ENCODE measurements at regions not wholly inside any gene's neighbourhood (a gene's known extent, or its start where the extent isn't known, plus 50 kb on each side); places are given as distances from the start of the nearest gene placed in this dataset.
A peak's percentile ranks its signal among the peaks of the same experiment; 100 is the strongest.
"Not testable (repeated sequence)": the region's sequence is repeated elsewhere in the genome, so short reads cannot be mapped to it uniquely, and the experiment has no call there.

DNA sequence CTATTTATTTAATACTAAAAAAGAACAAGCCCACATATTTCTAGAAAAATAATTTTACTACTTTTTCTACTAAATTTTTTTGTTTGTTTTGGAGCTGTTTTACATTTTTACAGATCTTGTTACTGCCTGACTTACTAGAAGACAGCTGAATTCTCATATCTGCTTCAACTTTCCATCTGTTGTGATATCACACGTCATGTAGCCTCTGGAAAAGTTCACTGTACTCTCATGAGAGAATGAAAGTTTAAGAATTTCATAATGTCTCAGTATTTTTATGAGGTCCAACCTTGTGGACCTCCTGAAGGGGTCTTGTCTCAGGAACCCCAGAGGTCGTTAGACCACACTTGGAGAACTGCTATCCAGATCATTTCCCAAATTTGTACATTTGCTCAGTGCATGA lies 81.7 kb upstream of the MTHFD1L start:
- DNase-seq = no peak
- H3K27ac ChIP-seq = no peak overlapping the region
- intact Hi-C loops (cut with DNase I) = no loop called here

DNA sequence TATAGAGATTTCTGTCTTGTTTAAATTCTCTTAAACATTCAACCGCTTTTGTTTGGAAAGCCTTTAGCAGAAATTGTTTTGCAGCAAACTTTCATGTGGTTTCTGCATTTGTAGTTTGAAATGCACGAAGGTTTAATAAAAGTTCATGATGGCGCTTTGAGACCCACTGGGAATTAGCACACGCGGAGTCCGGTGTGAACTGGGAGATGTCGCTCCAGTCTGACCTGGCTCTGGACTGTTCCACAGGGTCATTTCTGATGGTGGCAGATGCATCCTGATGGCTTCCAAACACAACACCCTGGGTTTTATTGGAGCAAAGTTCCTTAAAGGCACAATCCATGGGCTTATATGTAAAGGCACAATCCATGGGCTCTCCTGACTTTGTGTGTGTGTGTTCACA lies 78.1 kb upstream of the MTHFD1L start:
- 18 to 49% (median 25%) methylated on average over 7 of the region's 7 CpGs for WGBS, 3 donors
- no peak for DNase-seq
- H3K27ac ChIP-seq = peak overlapping the region in 1 of 2 donors; percentile 24

More for the DNA sequence above, 81.7 kb upstream of the MTHFD1L start:
- no peak overlapping the region for H3K4me3 ChIP-seq
- H3K9me3 ChIP-seq = no peaks in the 10 kb centered on the region
- no peaks in the 10 kb centered on the region for H3K27me3 ChIP-seq
- H3K36me3 ChIP-seq = no peaks in the 10 kb centered on the region
- peaks cover 3% of the 10 kb centered on the region for H3K4me1 ChIP-seq (ENCODE audit: insufficient read depth)
- TF ChIP-seq, protein P1, sequence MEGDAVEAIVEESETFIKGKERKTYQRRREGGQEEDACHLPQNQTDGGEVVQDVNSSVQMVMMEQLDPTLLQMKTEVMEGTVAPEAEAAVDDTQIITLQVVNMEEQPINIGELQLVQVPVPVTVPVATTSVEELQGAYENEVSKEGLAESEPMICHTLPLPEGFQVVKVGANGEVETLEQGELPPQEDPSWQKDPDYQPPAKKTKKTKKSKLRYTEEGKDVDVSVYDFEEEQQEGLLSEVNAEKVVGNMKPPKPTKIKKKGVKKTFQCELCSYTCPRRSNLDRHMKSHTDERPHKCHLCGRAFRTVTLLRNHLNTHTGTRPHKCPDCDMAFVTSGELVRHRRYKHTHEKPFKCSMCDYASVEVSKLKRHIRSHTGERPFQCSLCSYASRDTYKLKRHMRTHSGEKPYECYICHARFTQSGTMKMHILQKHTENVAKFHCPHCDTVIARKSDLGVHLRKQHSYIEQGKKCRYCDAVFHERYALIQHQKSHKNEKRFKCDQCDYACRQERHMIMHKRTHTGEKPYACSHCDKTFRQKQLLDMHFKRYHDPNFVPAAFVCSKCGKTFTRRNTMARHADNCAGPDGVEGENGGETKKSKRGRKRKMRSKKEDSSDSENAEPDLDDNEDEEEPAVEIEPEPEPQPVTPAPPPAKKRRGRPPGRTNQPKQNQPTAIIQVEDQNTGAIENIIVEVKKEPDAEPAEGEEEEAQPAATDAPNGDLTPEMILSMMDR (IDR thresholded peaks at IDR 0.05) = no peak
- TF ChIP-seq POLR2A (IDR thresholded peaks at IDR 0.05) (no peak), EP300 (IDR thresholded peaks at IDR 0.05) (no peak)
- WGBS, 3 donors = 54 to 71% (median 55%) methylated on average over 2 of the region's 2 CpGs

DNA sequence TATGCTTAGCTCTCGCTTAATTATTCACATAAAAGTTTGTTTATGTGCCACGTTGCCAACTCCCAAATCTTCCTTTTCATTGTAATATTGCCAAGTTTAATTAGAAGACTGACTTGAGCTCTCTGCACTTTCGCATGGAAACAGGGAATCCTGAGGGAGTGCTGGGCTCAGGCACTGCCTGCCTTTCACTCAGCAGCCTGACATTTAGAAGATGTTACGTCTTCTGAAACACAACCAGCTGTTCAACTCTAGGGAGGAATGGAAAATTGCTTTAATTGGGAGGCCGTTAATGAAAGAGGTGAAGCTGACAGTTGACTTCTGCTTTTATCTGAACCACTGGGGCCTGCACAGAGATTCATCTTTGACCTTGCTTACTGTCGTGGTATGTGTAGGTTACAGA lies 77.4 kb upstream of the MTHFD1L start:
- no peak for TF ChIP-seq POLR2A (IDR thresholded peaks at IDR 0.05)
- TF ChIP-seq, protein P1 (IDR thresholded peaks at IDR 0.05) = no peak
- TF ChIP-seq EP300 (IDR thresholded peaks at IDR 0.05) = no peak
- Histone ChIP-seq H3K27ac (no peak overlapping the region), H3K36me3 (no peaks in the 10 kb centered on the region), H3K4me3 (no peak overlapping the region), H3K9me3 (no peaks in the 10 kb centered on the region), H3K27me3 (no peaks in the 10 kb centered on the region), H3K4me1 (ENCODE audit: insufficient read depth) (peaks cover 3% of the 10 kb centered on the region)
- DNase-seq = peak in 3 of 5 donors; percentile 16 to 41 (median 32)
- intact Hi-C loops (cut with DNase I) = no loop called here
- WGBS, 3 donors = 7 to 17% (median 15%) methylated on average over 6 of the region's 6 CpGs

More for the DNA sequence above, 78.1 kb upstream of the MTHFD1L start:
- no peaks in the 10 kb centered on the region for H3K36me3 ChIP-seq
- H3K9me3 ChIP-seq = no peaks in the 10 kb centered on the region
- H3K4me1 ChIP-seq (ENCODE audit: insufficient read depth) = peaks cover 3% of the 10 kb centered on the region
- intact Hi-C loops (cut with DNase I) = no loop called here
- H3K27me3 ChIP-seq = no peaks in the 10 kb centered on the region
- H3K4me3 ChIP-seq = no peak overlapping the region
- no peak for TF ChIP-seq EP300 (IDR thresholded peaks at IDR 0.05)
- TF ChIP-seq, protein P1 (IDR thresholded peaks at IDR 0.05) = no peak
- TF ChIP-seq POLR2A (IDR thresholded peaks at IDR 0.05) = no peak

DNA sequence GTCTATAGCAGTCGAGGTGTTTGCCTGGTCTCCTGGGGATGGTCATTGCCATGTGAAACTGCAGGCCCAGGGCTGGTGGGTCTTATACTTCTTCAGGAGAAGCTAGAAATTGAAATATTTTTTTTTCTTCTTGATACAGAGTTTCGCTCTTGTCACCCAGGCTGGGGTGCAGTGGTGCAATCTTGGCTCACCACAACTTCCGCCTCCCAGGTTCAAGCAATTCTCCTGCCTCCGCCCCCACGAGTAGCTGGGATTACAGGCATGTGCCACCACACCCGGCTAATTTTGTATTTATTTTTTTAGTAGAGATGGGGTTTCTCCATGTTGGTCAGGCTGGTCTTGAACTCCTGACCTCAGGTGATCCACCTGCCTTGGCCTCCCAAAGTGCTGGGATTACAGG lies 75.6 kb upstream of the MTHFD1L start:
- intact Hi-C loops (cut with DNase I) = loop anchor here in 1 of 4 donors (10.0 kb wide), 1 partner anchor 95 kb away; no protein-coding TSS in a partner anchor

DNA sequence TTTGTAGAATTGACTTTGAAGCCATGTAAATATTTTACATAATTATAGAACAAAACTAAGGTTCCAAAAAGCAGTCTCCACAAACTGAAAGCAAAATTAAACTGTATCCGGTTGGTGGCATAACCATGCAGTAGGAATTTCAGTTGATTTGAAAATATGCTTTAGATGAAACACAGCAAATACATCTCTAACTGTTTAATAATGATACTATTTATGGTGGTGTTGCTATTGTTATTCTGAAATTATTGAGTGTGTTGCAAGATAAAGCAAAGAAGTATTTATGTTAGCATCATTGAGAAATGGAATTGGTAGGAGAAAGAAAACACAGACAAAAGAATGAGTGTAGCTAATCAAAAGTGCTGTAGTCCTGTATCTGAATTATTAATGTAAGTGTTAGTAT lies 73.8 kb upstream of the MTHFD1L start:
- Histone ChIP-seq H3K4me1 (ENCODE audit: insufficient read depth) (peaks cover 3% of the 10 kb centered on the region), H3K36me3 (no peaks in the 10 kb centered on the region), H3K27ac (no peak overlapping the region), H3K27me3 (no peaks in the 10 kb centered on the region), H3K9me3 (no peaks in the 10 kb centered on the region), H3K4me3 (no peak overlapping the region)
- intact Hi-C loops (cut with DNase I) = loop anchor here in 1 of 4 donors (10.0 kb wide), 1 partner anchor 97 kb away; no protein-coding TSS in a partner anchor
- no peak for DNase-seq
- WGBS, 3 donors = 35 to 69% (median 45%) methylated on average over 1 of the region's 1 CpG
- TF ChIP-seq, protein P1 (IDR thresholded peaks at IDR 0.05) = no peak
- no peak for TF ChIP-seq POLR2A (IDR thresholded peaks at IDR 0.05)
- no peak for TF ChIP-seq EP300 (IDR thresholded peaks at IDR 0.05)

More for the DNA sequence above, 75.6 kb upstream of the MTHFD1L start:
- WGBS, 3 donors = 94 to 97% (median 96%) methylated on average over 6 of the region's 6 CpGs
- not testable (repeated sequence) for H3K27ac ChIP-seq; DNase-seq; H3K27me3 ChIP-seq; H3K9me3 ChIP-seq; H3K36me3 ChIP-seq; H3K4me1 ChIP-seq (ENCODE audit: insufficient read depth); H3K4me3 ChIP-seq
